Panc1 (cell line): ENCODE measurements at regions not wholly inside any gene's neighbourhood (a gene's known extent, or its start where the extent isn't known, plus 50 kb on each side); places are given as distances from the start of the nearest gene placed in this dataset.

Source experiments
- ATAC-seq: fragments of 200-7000 bp; cut with Tn5 transposase; 2 replicates; pipeline ENCODE4 v1.9.1; 2020; ENCODE audit warnings: mild to moderate bottlenecking, moderate library complexity
- BruUV-seq: library from RNA; stranded (reverse); fragments of 400-500 nt; replicated peaks from 2 replicates; lab custom pipeline; 2021; lab: Mats Ljungman, UMichigan
- CTCF ChIA-PET: fragments of 300-600 bp; sonication (Branson Sonifier 250); formaldehyde crosslinking; loops from one replicate; lab custom pipeline; 2022; ENCODE audit warnings: antibody characterized with exemption; lab: Charles Lee
- POLR2A ChIA-PET: fragments of 300-600 bp; sonication (Branson Sonifier 250); formaldehyde crosslinking; loops from one replicate; lab custom pipeline; 2022; ENCODE audit warnings: antibody characterized with exemption; lab: Charles Lee
- DNase-seq: peaks from one replicate; pipeline ENCODE4 v3.0.0-alpha.2; 2010; ENCODE audit warnings: low read depth, low spot score
- H3K27ac ChIP-seq: 2 replicates; pipeline ENCODE4 v1.5.1; 2011; ENCODE audit warnings: mild to moderate bottlenecking, low read length, inconsistent platforms
- H3K27me3 ChIP-seq: fragments of 200-500 bp; sonication (Bioruptor generic); 2 replicates; pipeline ENCODE4 v1.6.0; 2014; ENCODE audit warnings: low read length, inconsistent platforms; ENCODE audit not compliant: control insufficient read depth, insufficient read depth
- H3K36me3 ChIP-seq: fragments of 200-500 bp; sonication (Bioruptor generic); 2 replicates; pipeline ENCODE4 v1.5.1; 2014; ENCODE audit warnings: inconsistent platforms, mild to moderate bottlenecking, low read length, moderate library complexity; ENCODE audit not compliant: control insufficient read depth, insufficient read depth
- H3K4me1 ChIP-seq: 2 replicates; pipeline ENCODE4 v1.5.1; 2011; ENCODE audit warnings: inconsistent platforms, mild to moderate bottlenecking, low read length, moderate library complexity; ENCODE audit not compliant: control insufficient read depth, insufficient read depth
- H3K4me3 ChIP-seq, 2 experiments: 2 replicates each; pipeline ENCODE4 v1.5.1; 2011 to 2012; ENCODE audit warnings: low read depth in 2 of 2, low read length in 2 of 2, mild to moderate bottlenecking in 2 of 2, inconsistent platforms in 1 of 2, moderate library complexity in 1 of 2
- H3K9me3 ChIP-seq: fragments of 200-500 bp; sonication (Bioruptor generic); 2 replicates; pipeline ENCODE4 v1.5.1; 2014; ENCODE audit warnings: low read depth, mild to moderate bottlenecking, inconsistent platforms, low read length, moderate library complexity; ENCODE audit not compliant: control insufficient read depth, insufficient read depth
- CTCF ChIP-seq: fragments of 450-650 bp; IDR thresholded peaks from 2 replicates; pipeline ENCODE4 v1.5.1; 2017; ENCODE audit warnings: mild to moderate bottlenecking
- POLR2AphosphoS5 ChIP-seq: IDR thresholded peaks from 2 replicates; pipeline ENCODE4 v1.6.1; 2012; ENCODE audit warnings: mild to moderate bottlenecking, low read depth, low read length, moderate library complexity
- REST ChIP-seq, 2 experiments: IDR thresholded peaks; 2 replicates each; pipeline ENCODE4 v1.6.1; 2011 to 2012; ENCODE audit warnings: low read depth in 2 of 2, control low read depth in 1 of 2, low read length in 1 of 2, mild to moderate bottlenecking in 1 of 2, moderate library complexity in 1 of 2; ENCODE audit not compliant: insufficient read depth in 1 of 2
- SIN3A ChIP-seq: IDR thresholded peaks from 2 replicates; pipeline ENCODE4 v1.6.1; 2012; ENCODE audit warnings: low read depth, mild to moderate bottlenecking, low read length, moderate library complexity, borderline replicate concordance; ENCODE audit not compliant: insufficient read depth
- TCF7L2 ChIP-seq: IDR thresholded peaks from 2 replicates; pipeline ENCODE4 v1.6.1; 2011; ENCODE audit warnings: mild to moderate bottlenecking, low read depth, low read length, inconsistent platforms
- in situ Hi-C: cut with HindIII; loops from 2 replicates; pipeline ENCODE4 v1.10.0; 2016; ENCODE audit warnings: low sequenced_read_pairs, low pct_unique_long_range_greater_than_20kb
- intact Hi-C: fragments of 100-400 bp; cut with micrococcal nuclease; formaldehyde crosslinking; loops from one replicate; pipeline ENCODE4 v1.10.0; 2022; ENCODE audit not compliant: unreplicated experiment

GRCh38 chr3:194282436-194283122 is 68.5 kb downstream of the CPN2 start:
- Histone ChIP-seq H3K9me3 (no peaks in the 10 kb centered on the region), H3K4me3 (no peak overlapping the region), H3K4me1 (peaks cover 9% of the 10 kb centered on the region), H3K36me3 (no peaks in the 10 kb centered on the region), H3K27me3 (no peaks in the 10 kb centered on the region), H3K27ac (no peak overlapping the region)
- intact Hi-C loops = no loop called here
- no TSS peak for BruUV-seq
- in situ Hi-C loops = no loop called here
- no peak for DNase-seq
- TF ChIP-seq CTCF (no peak), SIN3A (no peak), POLR2AphosphoS5 (no peak), REST (IDR thresholded peaks at IDR 0.05; ENCODE audit: insufficient read depth in 1 of 2, low read depth in 2 of 2, low read length in 1 of 2) (no peak), TCF7L2 (no peak)
- ChIA-PET POLR2A (no interaction called here), CTCF (no interaction called here)
- no peak for ATAC-seq

- no peak for ATAC-seq
- no peak overlapping the region for H3K27ac ChIP-seq
These were observed 67.7 kb downstream of the CPN2 start for GRCh38 chr3:194283221-194284006.

More at GRCh38 chr3:194283221-194284006, 67.7 kb downstream of the CPN2 start:
- no peak for DNase-seq
- in situ Hi-C loops = no loop called here
- no peaks in the 10 kb centered on the region for H3K9me3 ChIP-seq
- ChIA-PET CTCF (no interaction called here), POLR2A (interaction anchor here (0.7 kb wide), 1 partner anchor 142 kb away, joined by 3 read pairs; no protein-coding TSS in a partner anchor)
- no peaks in the 10 kb centered on the region for H3K36me3 ChIP-seq
- peaks cover under 1% of the 10 kb centered on the region for H3K4me1 ChIP-seq
- H3K27me3 ChIP-seq = no peaks in the 10 kb centered on the region
- H3K4me3 ChIP-seq = no peak overlapping the region
- intact Hi-C loops = no loop called here
- no TSS peak for BruUV-seq
- TF ChIP-seq CTCF = no peak
- no peak for TF ChIP-seq SIN3A
- no peak for TF ChIP-seq TCF7L2
